LNCaP clone FGC (cell line): ENCODE measurements at regions not wholly inside any gene's neighbourhood (a gene's known extent, or its start where the extent isn't known, plus 50 kb on each side); places are given as distances from the start of the nearest gene placed in this dataset.

Experiments used
- DNase-seq: peaks from one replicate; pipeline ENCODE4 v3.0.0-alpha.2; 2011; ENCODE audit warnings: low read depth
- H3K4me3 ChIP-seq: 2 replicates; pipeline ENCODE4 v1.5.1; 2011; ENCODE audit warnings: mild to moderate bottlenecking, low read depth, low read length, control low read depth
- TF ChIP-seq, protein P1 (sequence below): IDR thresholded peaks from 2 replicates; pipeline ENCODE4 v1.5.1; 2012; ENCODE audit warnings: mild to moderate bottlenecking; ENCODE audit not compliant: control insufficient read depth, insufficient read depth; ENCODE audit errors: extremely low read depth

DNA sequence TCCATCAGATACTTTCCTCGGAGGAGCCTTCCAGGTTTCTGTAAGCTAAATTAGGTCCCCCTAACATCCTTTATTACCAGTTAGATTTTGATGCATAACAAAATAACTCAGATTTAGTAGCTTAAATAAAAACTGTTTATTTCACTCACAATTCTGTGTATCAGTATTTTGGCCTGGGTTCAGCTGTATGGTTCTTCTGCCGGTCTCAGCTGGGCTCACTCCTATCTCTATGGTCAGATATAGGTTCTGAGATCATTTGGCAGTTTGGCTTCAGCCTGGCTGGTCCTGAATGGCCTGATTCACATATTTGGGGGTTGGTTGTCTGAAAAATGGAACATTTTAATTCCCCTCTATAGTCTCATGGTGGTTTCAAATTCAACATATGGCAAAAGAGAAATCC, 1125.3 kb downstream of the TBL1XR1 start:
- TF ChIP-seq, protein P1, sequence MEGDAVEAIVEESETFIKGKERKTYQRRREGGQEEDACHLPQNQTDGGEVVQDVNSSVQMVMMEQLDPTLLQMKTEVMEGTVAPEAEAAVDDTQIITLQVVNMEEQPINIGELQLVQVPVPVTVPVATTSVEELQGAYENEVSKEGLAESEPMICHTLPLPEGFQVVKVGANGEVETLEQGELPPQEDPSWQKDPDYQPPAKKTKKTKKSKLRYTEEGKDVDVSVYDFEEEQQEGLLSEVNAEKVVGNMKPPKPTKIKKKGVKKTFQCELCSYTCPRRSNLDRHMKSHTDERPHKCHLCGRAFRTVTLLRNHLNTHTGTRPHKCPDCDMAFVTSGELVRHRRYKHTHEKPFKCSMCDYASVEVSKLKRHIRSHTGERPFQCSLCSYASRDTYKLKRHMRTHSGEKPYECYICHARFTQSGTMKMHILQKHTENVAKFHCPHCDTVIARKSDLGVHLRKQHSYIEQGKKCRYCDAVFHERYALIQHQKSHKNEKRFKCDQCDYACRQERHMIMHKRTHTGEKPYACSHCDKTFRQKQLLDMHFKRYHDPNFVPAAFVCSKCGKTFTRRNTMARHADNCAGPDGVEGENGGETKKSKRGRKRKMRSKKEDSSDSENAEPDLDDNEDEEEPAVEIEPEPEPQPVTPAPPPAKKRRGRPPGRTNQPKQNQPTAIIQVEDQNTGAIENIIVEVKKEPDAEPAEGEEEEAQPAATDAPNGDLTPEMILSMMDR: no peak
- DNase-seq: no peak
- no peak overlapping the region for H3K4me3 ChIP-seq

DNA sequence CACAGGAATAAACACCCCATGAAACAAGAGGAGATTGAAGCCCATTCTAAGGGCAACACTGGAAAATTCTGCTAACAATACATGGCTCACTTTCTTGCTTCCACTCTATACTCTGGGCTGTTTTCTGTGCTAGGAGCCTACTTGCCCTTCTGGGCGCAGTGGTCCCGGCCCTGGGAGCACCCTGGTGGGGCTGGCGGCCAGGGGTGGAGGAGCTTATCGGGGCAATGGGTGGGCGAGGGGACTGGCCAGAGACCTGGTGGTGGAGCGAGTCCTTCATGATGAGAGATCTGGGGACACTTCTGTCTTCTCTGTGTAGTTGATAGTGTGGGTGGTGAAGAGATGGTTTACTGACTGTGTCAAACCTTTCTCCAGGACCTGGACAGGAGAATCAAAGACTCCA, 1128.5 kb downstream of the TBL1XR1 start:
- TF ChIP-seq, protein P1: no peak
- no peak for DNase-seq
- H3K4me3 ChIP-seq: no peak overlapping the region

DNA sequence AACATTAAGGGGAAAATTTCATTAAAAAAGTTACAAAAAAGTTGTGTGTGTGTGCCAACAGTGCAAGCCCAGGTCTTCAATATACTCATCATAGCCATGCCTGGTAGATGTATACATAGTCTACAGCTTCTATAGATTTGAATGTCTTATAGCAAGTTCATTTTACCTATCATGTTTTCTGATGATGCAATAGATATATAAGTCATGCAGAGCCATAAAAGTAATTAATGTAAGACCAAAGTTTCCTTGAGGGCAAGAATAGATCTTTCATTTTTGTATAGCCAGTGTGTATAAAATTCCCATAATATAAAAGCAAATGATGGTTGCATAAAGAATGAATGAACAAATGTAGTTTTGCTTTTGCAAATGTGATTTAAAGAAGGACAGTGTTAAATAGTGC, 1138.4 kb downstream of the TBL1XR1 start:
- TF ChIP-seq, protein P1: no peak
- no peak overlapping the region for H3K4me3 ChIP-seq
- DNase-seq: no peak

DNA sequence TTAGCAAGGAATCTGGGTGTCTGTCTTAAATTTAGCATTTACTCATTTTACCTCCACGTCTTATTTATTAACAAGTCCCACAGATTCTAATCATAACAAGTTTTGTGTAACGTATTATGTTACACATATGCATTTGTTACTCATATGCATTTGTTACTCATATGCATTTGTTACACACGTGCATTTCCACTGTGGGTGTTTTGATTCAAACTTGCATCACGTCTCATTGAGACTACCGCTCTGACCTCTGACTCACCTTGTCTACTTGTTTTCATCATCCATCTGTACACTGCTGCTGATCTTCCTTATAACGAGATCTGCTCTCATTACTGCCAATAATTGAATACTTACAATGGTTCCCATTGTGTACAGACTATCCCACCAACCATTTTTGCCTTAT, 1141.4 kb downstream of the TBL1XR1 start:
- TF ChIP-seq, protein P1: no peak
- no peak overlapping the region for H3K4me3 ChIP-seq
- no peak for DNase-seq

DNA sequence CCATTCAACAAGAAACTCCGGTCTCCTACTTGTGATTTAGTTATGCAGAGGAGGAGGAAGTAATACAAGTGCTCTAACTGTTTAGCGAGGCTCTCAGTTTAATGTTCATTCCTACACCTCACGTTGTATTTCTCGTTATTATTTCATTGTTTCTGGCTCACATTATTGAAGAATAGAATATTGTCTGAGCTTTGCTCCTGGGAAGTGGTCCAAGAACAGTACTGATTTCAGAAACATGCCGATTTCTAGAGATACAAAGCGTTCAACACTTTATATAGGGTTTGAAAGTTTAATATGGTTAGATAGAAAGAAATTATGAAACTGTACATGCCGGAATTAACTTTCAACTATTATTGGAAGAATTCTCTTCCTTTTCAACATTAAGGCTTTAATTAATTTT, 1145.5 kb downstream of the TBL1XR1 start:
- TF ChIP-seq, protein P1: no peak
- no peak overlapping the region for H3K4me3 ChIP-seq
- DNase-seq: no peak

DNA sequence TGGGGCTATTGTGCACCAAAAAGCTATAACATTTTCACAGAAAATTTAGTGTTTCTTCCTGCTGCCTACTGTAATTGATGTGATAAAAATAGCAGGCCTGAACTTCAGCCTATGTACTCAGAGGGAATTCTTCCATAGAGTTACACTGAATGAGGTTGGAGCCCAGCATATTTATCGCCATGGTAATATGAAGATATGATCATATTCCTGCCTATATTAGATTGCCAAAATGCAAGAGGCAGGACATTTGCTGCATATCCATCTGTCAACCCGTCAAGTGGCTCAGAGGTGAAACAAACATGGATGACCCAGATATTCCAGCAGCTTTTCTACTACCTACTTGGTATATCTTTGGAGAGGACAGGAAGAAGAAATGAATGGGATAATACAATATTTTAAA, 1150.6 kb downstream of the TBL1XR1 start:
- H3K4me3 ChIP-seq: no peak overlapping the region
- no peak for DNase-seq
- TF ChIP-seq, protein P1: no peak

DNA sequence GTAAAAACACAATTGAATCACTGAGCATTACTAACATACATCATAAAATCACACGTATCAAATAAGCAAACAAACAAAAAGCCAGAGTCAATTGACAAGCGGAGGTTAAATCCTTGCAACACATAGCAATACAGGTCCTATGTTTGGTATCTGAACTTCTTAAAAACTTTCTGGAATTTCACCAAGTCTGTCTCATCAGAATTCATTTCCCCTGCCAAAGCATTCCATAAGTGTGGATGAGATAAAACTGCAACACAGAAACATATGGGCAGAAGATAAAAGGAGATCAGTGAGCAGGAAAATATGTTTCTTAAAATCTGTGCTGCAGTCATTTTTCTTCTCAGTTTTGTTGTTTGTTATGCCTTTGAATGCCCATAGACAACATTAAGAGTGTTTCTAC, 1155.5 kb downstream of the TBL1XR1 start:
- H3K4me3 ChIP-seq: no peak overlapping the region
- DNase-seq: no peak
- TF ChIP-seq, protein P1: no peak
